ENCODE measurements at regions not wholly inside any gene's neighbourhood (a gene's known extent, or its start where the extent isn't known, plus 50 kb on each side); places are given as distances from the start of the nearest gene placed in this dataset.

DNA sequence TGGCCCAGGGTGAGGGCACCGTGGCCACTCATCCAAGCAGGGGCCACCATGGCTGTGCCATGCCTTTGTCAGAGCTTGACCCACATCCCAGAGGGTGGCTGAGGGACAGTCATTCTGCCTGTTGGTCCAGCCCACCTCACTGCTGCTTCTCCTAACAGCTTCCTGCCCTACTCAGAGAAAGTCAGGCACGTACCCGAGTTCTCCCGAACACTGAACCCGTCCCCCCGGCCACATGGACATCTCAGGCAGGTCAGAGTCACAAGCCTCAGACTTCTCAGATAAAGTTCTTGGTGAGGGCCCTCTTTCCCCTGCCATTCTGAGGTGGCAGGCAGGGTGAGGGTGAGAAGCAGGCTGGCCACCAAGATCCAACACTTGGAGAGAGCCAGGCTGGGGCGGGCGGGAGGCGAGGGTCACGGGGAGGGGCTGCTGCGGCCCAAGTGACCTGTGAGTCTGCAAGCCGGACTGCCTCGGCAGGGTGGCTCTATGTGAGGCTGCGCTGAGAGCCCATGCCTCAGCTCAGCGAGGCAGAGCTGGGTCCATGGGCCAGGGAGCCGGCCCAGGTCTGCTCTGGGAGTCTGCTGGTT is 317.8 kb downstream of the TMEM121 start:
- DNase-seq (ENCODE audit: low spot score) = no peak

DNA sequence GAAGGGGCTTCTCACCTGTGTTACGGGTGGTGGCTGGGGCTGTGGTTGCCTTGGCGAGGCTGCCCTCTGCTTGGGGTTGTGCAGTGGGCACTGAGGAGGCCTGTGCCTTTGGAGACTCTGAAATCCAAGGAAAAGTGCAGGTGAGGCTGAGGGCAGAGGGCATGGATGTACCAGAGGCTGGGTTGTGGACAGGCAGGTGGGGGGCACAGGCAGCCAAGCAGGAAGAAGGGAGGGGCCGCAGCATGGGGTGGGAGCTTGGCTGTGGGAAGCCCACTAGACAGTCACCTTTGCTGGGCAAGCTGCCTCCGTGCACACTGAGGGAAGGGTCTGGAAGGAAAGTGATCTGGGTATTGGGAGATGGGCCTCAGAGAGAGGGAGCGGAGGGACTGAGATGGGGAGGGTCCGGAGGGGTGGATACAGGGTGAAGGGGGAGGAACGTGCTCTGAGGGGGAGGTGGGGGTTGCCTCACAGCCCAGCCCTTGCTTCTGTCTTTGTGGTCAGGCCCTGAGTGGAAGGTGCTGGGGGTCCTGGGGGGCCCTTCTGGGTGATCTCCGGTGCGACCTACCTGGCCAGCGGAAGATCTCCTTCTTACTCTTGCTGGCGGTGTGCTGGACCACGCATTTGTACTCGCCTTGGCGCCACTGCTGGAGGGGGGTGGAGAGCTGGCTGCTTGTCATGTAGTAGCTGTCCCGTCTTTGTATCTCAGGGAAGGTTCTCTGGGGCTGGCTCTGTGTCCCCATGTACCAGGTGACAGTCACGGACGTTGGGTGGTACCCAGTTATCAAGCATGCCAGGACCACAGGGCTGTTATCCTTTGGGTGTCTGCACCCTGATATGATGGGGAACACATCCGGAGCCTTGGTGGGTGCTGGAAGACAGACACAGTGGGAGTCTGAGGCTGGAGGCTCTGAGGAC is 318.7 kb downstream of the TMEM121 start:
- peak; percentile 7 for DNase-seq (ENCODE audit: low spot score)

DNA sequence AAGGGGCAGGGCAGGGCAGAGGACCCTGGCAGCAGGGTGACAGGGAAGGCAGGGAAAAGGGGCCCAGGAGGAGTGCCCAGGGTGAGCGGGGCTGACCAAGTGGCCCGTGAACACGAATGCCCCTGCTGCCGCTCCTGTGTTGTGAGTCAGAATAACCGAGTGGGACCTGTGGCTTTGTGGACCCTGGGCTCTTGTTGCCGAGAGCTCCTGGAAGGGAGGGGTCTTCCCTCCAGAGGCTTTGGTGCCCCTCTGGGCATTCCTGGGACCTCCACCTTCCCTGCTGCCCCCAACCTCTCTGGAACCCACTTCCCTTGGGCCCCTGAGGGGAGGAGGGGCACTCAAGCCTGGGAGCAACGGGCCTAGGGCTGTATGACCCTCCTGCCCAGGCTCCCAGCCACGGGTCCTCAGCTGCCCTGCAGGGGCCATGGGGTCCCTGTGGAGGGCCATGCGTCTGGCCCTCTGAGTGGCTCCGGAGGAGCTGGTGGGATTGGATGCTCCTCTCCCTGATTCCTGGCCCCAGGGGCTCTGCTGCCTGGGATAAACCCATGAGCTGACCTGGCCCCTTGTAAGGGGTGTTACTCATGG is 319.4 kb downstream of the TMEM121 start:
- DNase-seq (ENCODE audit: low spot score) = peak; percentile 4

DNA sequence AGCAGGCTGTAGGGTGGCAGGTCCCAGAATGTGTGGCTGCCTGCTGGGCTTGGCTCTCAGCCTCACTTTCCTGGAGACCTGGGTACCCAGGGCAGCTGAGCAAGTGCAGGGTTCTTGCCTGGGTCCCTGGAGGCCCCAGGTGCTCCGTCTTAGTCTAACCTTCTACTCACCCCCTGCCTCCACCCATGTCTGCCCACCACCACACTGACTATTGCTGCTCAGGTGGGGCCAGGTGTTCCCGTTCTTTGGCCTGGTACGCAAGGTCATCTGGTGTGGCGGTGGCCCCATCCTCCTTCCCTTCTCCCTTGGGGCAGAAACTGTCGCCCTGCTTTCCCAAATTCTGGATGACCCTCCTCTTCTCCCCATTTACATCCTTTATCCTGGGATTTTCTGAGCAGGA is 319.9 kb downstream of the TMEM121 start:
- DNase-seq (ENCODE audit: low spot score) = no peak

DNA sequence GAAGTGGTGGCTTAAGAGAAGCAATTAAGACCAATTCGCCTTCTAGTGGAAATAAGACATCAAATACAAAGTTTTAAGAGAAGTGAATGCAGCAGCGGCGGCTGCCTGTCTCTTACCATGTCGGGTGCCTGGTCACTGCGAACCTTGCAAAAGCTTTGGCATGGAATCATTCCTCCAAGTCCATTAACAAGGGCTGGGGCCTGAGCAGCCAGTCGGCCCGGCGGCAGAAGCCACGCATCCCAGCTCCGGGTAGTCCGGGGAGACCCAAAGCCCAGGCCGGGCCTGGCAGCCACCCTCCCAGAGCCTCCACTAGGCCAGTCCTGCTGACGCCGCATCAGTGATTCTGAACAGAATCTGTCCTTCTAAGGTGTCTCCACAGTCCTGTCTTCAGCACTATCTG is 321.0 kb downstream of the TMEM121 start:
- DNase-seq (ENCODE audit: low spot score) = no peak

DNA sequence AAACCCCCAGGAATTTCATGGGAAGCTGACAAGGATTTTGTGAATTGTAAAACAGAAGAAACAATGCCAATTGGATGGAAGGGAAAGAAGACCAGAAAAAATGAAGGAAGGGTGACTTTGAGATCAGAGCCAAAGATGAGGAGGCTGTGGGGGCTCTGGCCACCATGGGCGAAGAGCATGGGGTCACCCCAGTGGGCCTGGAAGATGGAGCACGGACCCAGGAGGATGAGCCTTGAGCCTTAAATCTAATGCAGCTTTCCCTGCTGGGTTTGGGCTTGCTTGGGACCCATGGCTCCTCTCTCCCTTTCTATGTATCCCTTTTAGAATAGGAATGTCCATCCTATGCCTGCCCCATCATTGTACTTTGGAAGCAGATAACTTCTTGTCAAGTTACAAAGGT is 322.2 kb downstream of the TMEM121 start:
- no peak for DNase-seq (ENCODE audit: low spot score)

DNA sequence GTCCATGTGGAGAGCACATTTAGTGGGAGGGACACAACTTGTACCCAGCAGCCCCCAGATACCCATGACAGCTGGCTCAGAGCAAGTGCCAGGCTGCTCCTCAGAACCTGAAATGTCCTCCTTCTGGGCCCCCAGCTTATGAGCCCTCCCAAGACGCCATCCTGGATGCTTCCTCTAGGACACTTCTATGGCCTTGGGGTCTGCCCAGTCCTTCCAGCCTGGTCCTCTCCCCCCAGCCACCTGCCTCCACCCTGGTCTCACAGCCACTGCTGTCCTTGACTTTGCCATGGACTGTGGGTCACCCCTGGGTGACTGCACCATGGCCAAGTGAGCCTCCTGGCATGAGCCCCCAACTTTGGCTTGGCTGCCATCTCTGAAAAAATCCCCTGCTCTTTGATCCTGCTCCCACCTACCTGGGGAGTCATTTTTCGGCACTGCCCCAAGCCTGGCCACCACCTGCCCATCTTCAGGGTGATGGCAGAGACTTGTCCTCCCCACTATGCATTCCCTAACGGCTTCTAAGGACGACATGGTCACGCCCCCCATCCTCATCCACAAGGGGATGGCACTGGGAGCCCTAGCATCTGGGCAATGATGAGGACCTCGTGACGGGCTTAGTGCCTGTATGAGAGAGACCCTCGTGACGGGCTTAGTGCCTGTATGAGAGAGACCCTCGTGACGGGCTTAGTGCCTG is 323.7 kb downstream of the TMEM121 start:
- no peak for DNase-seq (ENCODE audit: low spot score)

DNA sequence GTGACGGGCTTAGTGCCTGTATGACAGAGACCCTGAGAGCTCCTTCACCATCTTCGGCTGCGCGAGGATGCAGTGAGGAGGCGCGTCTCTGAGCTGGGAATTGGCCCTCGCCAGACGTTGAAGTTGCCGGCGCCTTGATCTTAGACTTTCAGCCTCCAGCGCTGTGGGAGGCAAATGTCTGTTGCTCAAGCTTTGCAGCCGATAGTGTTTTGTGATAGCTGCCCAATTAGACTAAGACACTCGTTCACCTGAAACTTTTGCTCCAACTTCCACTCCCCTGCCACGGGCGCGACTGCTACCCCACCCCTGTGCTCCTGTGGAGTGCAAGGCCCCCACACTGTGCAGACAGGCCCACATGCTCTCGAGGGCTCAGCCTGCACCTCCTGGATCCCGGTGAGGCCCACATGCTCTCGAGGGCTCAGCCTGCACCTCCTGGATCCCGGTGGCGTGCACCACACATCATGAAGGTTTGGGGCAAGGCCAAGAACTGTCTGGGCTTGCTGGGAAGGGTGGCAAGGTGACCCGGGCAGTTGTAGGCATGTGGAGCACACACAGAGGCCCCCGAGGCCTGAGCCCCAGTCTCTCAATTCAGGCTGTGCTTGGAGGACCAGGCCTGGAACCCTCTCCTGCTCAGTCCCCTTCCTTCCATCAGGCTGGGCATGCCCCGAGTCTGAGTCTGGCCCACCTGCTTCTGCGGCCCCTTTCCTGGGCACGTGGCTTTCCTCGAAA is 324.6 kb downstream of the TMEM121 start:
- DNase-seq (ENCODE audit: low spot score) = no peak

DNA sequence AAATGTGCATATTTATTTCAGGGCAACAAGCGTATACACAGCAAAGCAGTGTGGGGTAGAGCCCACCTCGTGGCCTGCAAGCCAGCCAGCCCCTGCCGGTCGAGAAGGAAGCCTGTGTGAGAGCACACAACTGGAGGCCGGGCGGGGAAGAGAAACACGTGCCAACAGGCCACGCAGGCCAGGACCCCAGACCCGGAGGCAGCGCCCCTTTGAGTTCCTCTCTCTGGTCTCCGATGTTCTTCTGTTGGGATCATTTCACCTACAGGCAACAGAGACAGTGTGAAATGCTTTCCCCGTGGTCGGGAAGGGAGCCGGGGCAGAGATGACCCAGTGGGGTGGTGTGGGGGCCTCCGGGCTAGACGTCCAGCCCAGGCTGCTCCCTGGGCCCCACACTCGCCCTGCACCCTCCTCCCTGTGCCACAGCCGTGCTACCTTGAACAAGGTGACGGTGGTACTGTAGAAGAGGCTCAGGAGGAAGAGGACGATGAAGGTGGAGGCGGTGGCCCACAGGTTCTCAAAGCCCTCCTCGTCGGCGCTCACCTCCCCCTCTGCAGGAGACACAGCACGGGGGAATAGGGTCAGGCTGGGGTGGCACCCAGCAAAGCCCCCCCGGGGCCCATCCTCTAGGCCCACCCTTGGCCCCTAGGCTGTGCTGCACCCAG is 325.5 kb downstream of the TMEM121 start:
- DNase-seq (ENCODE audit: low spot score) = no peak

DNA sequence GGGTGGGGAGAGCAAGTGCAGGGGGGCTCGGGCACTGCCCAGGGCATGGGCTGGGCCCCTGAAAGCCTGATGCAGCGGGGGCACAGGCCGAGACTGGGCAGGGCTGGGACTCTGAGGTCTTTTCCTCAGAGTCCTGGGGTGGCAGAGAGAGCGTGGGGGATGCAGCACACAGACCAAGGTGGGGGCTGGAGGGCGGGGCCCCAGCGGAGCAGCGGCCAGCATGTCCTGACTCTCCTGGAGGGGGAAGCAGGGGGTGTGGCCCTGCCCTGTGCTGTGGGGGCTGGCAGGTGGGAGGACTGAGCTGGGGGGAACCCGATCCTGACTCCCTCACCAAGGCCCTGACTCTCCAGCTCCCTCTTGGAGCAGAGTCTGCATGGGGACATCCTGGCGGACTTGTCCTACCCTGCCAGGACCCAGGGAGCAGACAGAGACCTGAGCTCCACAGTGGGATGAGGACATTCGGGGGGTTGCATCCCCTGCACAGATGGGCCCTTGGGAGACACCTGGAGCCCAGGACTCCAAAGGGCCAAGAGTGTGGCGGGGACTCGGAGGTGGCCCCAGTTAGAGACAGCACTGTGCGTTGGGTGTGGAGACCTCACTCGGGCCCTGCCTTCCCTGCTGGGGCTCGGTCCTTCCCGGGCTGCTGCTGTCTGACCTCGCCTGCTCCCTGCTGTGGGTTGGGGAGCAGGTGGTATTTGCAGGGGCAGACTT is 326.1 kb downstream of the TMEM121 start:
- no peak for DNase-seq (ENCODE audit: low spot score)

DNA sequence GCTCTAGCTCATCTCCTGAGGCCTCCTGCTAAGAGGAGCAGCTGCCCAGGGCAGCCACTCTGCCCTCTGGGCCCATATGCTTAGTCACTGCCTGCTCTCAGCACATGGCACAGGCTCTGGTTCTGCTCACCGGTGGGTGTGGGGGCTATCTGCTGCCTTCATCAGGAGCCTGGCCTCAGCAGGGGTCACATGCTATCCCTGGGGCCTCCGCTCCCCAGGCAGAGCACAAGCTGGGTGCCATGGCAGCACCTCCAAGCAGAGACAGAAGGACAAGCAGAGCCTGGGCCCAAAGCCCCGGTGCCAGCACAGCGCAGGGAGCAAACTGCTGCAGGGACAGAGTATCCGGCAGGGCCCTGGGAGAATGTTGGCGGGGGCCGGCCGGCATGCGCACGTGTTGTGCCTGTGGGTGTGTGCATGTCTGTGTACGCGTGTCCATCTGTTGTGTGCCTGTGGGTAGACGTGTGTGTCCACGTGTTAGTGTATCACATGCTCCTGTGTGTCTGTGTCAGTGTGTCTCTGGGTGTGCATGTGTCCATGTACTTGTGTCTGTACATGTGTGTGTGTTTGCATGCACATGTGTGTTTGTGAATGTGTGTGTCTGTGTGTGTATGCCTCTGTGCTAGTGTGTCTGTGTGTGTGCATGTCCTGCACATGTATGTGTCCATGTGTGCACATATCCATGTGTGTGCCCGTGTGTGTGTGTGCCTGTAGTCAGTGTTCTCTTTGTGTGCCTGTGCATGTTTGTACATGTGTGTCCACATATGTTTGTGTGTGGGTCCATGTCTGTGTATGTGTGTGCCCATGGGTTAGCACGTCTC is 326.9 kb downstream of the TMEM121 start:
- no peak for DNase-seq (ENCODE audit: low spot score)

DNA sequence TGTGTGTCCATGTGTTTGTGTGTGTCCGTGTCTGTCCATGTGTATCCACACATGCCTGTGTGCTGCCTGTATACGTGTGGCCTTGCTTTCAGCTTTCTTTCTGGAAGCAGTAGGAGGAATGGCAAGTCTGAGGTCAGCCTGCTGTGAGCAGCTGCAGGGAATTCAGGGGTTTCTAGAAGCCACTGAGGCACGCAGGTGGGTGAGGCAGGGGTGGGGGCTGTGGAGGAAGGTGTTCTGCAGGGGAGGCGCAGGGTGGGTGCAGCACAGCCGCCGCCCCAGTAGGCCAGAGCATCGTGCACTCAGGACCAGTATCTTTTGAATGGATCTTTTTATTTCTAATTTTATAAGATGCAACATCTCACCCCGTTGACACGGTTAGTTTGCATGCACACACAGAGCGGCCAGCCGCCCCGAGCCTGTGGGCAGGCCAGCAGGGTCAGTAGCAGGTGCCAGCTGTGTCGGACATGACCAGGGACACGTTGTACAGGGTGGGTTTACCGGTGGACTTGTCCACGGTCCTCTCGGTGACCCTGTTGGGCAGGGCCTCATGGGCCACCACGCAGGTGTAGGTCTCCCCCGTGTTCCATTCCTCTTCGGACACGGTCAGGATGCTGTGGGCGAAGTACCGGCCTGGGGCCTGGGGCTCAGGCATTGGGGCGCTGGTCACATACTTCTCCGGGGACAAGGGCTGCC is 327.7 kb downstream of the TMEM121 start:
- DNase-seq (ENCODE audit: low spot score) = no peak

DNA sequence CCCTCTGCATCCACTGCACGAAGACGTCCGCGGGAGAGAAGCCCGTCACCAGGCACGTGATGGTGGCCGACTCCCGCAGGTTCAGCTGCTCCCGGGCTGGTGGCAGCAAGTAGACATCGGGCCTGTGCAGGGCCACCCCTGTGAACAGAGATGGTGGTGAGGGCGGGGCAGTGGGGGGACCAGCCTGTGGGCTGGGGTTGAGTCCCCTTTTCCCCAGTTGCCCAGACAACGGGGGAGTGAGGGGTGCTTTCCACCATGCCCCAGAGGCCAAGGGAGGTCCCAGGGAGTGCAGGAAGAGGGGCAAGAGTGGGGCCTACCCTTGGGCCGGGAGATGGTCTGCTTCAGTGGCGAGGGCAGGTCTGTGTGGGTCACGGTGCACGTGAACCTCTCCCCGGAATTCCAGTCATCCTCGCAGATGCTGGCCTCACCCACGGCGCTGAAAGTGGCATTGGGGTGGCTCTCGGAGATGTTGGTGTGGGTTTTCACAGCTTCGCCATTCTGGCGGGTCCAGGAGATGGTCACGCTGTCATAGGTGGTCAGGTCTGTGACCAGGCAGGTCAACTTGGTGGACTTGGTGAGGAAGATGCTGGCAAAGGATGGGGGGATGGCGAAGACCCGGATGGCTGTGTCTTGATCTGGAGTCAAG is 328.3 kb downstream of the TMEM121 start:
- DNase-seq (ENCODE audit: low spot score) = no peak

DNA sequence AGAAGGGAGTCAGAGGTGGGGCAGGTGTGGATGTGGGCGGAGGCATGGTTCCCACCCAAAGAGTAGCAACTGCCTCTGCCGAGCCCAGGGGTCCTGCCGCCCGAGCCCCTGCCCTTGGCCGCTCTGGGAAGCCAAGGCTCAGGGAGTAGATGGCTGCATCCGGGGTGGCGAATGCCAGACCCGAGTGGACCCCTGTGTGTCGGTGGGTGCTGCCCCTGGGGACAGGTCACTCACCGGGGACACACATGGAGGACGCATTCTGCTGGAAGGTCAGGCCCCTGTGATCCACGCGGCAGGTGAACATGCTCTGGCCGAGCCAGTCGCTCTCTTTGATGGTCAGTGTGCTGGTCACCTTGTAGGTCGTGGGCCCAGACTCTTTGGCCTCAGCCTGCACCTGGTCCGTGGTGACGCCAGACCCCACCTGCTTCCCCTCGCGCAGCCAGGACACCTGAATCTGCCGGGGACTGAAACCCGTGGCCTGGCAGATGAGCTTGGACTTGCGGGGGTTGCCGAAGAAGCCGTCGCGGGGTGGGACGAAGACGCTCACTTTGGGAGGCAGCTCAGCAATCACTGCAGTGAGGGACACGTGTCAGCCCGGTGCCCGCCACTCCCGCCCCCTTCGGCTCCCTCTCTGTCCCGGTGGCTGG is 329.0 kb downstream of the TMEM121 start:
- no peak for DNase-seq (ENCODE audit: low spot score)

DNA sequence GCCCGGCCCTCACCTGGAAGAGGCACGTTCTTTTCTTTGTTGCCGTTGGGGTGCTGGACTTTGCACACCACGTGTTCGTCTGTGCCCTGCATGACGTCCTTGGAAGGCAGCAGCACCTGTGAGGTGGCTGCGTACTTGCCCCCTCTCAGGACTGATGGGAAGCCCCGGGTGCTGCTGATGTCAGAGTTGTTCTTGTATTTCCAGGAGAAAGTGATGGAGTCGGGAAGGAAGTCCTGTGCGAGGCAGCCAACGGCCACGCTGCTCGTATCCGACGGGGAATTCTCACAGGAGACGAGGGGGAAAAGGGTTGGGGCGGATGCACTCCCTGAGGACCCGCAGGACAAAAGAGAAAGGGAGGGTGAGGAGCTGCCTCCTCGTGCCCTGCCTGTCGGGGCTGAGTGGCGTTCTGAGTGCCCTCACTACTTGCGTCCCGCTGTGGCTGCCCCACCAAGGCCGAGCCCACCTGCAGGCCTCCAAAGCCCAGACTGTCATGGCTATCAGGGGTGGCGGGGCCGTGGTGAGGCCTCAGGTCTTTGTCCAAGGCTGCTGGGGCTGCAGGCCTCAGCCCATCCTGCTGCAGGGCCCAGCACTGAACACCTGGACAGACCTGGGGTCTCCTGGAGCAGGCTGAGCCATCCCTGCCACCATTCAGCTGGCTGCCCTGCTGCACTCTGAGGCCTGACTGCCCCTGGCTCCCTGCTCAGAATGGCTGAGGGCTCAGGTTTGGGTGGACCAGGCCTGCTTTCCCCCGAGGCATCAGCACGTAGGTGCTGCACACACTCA is 329.7 kb downstream of the TMEM121 start:
- DNase-seq (ENCODE audit: low spot score) = no peak

DNA sequence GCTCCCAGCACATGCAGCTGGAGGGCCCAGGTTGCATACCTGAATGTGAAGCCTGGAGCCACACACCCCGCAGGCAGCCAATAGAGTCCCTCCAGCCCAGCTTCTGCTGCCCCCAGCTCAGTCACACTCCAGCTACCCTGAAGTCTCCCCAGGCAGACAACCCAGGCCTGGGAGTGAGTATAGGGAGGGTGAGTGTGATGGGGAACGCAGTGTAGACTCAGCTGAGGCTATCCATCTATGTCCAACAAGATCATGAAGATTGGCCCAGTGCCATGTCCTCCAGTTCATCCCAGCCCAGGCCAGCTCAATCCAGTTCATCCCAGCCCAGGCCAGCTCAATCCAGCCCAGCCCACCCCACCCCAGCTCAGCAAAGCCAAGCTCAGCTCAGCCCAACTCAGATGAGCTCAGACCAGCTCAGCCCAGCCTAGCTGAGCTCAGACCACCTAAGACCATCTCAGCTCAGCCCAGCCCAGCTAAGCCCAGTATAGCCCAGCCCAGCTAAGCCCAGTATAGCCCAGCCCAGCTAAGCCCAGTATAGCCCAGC is 330.4 kb downstream of the TMEM121 start:
- DNase-seq (ENCODE audit: low spot score) = no peak

DNA sequence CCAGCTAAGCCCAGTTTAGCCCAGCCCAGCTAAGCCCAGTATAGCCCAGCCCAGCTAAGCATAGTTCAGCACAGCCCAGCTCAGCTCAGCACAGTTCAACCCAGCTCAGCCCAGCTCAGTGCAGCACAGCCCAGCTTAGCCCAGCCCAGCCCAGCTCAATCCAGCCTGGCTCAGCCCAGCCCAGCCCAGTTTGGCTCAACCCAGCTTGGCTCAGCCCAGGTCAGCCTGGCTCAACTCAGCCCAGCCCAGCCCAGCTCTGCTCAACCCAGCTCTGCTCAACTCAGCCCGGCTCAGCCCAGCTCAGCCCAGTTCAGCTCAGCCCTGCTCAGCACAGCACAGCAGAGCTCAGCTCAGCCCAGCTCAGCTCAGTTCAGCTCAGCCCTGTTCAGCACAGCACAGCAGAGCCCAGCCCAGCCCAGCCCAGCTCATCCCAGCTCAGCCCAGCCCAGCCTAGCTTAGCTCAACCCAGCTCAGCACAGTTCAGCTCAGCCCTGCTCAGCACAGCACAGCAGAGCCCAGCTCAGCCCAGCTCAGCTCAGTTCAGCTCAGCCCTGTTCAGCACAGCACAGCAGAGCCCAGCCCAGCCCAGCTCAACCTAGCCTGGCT is 330.9 kb downstream of the TMEM121 start:
- no peak for DNase-seq (ENCODE audit: low spot score)
